KMS-11 (cell line): ENCODE measurements at regions not wholly inside any gene's neighbourhood (a gene's known extent, or its start where the extent isn't known, plus 50 kb on each side); places are given as distances from the start of the nearest gene placed in this dataset.

Experiments used
- H2AFZ ChIP-seq: fragments of 200-600 bp; sonication (generic); 2 replicates; pipeline ENCODE4 v1.6.1; 2016; ENCODE audit warnings: antibody characterized with exemption, mixed run types, low read depth
- H3K27ac ChIP-seq: fragments of 200-600 bp; sonication (generic); 2 replicates; pipeline ENCODE4 v1.6.1; 2016; ENCODE audit warnings: mild to moderate bottlenecking, mixed run types
- H3K27me3 ChIP-seq: fragments of 200-600 bp; sonication (generic); 2 replicates; pipeline ENCODE4 v1.6.1; 2017; ENCODE audit warnings: mild to moderate bottlenecking, low read depth, mixed run types, moderate library complexity; ENCODE audit not compliant: insufficient read depth
- H3K36me3 ChIP-seq: fragments of 200-600 bp; sonication (generic); 2 replicates; pipeline ENCODE4 v1.6.1; 2017; ENCODE audit warnings: mild to moderate bottlenecking, mixed run types; ENCODE audit not compliant: insufficient read depth
- H3K4me1 ChIP-seq: fragments of 200-600 bp; sonication (generic); 2 replicates; pipeline ENCODE4 v1.6.1; 2016; ENCODE audit warnings: mild to moderate bottlenecking, low read depth, mixed run types; ENCODE audit not compliant: poor library complexity, severe bottlenecking
- H3K4me2 ChIP-seq: fragments of 200-600 bp; sonication (generic); 2 replicates; pipeline ENCODE4 v1.7.0; 2016; ENCODE audit warnings: mild to moderate bottlenecking, mixed run types
- H3K4me3 ChIP-seq: fragments of 200-600 bp; sonication (generic); IDR thresholded peaks from 2 replicates; pipeline ENCODE4 v1.6.1; 2017; ENCODE audit warnings: low read depth, low read length, mixed read lengths; ENCODE audit not compliant: insufficient read depth
- H3K79me2 ChIP-seq: fragments of 200-600 bp; sonication (generic); 2 replicates; pipeline ENCODE4 v1.6.1; 2016; ENCODE audit warnings: low read depth, mixed run types; ENCODE audit not compliant: insufficient read depth
- H3K9ac ChIP-seq: fragments of 200-600 bp; sonication (generic); 2 replicates; pipeline ENCODE4 v1.6.1; 2016; ENCODE audit warnings: mild to moderate bottlenecking, mixed run types
- H4K20me1 ChIP-seq: fragments of 200-600 bp; sonication (generic); 2 replicates; pipeline ENCODE4 v1.6.1; 2016; ENCODE audit warnings: mild to moderate bottlenecking, mixed run types; ENCODE audit not compliant: insufficient read depth
- TF ChIP-seq, protein P1 (sequence below): fragments of 200-600 bp; sonication (generic); conservative IDR thresholded peaks from 2 replicates; pipeline ENCODE4 v1.6.1; 2017; ENCODE audit warnings: low read depth, mild to moderate bottlenecking, antibody characterized with exemption, low read length, moderate library complexity, mixed read lengths

DNA sequence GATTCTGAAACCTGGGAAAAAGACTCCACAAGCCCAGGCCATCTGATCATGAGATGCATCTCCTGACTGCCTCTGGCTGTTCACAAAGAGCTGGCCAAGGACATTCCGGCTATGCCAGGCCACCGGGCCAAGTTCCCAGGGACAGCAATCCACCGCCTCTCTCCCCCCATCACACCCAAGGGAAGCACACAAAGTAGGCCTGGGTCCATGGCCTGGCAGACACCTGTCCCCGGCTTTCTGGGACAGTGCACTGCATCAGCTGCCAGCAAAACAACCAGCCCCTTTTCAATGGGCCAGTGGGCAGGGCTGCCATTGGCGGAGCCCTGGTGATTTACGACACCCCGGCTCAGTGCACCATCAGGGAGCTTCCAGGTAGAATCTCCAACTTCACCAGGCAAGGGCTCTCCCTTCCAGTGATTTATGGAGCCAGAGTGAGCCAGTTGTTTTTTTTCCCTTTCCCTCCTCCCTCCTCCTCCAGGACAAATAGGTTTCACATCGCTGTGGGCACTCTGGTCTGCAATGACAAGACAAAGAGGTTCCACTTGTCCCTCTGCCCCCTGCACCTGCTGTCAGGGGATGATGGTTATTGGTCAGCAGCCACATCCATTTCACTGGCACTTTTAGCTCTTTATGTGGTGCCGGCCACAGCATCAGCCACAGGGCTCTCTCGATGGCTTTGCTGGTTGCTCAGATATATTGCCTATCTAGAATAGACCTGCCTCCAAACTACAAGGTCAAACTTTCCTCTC is 149.6 kb downstream of the SLC38A6 start:
- Histone ChIP-seq H3K4me2 (no peak overlapping the region), H3K79me2 (no peaks in the 10 kb centered on the region), H3K27ac (no peak overlapping the region), H3K36me3 (no peaks in the 10 kb centered on the region), H2AFZ (no peak overlapping the region), H3K4me3 (no peak overlapping the region), H3K4me1 (no peaks in the 10 kb centered on the region), H3K9ac (no peak overlapping the region), H3K27me3 (no peaks in the 10 kb centered on the region), H4K20me1 (no peaks in the 10 kb centered on the region)
- TF ChIP-seq, protein P1, sequence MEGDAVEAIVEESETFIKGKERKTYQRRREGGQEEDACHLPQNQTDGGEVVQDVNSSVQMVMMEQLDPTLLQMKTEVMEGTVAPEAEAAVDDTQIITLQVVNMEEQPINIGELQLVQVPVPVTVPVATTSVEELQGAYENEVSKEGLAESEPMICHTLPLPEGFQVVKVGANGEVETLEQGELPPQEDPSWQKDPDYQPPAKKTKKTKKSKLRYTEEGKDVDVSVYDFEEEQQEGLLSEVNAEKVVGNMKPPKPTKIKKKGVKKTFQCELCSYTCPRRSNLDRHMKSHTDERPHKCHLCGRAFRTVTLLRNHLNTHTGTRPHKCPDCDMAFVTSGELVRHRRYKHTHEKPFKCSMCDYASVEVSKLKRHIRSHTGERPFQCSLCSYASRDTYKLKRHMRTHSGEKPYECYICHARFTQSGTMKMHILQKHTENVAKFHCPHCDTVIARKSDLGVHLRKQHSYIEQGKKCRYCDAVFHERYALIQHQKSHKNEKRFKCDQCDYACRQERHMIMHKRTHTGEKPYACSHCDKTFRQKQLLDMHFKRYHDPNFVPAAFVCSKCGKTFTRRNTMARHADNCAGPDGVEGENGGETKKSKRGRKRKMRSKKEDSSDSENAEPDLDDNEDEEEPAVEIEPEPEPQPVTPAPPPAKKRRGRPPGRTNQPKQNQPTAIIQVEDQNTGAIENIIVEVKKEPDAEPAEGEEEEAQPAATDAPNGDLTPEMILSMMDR = no peak

DNA sequence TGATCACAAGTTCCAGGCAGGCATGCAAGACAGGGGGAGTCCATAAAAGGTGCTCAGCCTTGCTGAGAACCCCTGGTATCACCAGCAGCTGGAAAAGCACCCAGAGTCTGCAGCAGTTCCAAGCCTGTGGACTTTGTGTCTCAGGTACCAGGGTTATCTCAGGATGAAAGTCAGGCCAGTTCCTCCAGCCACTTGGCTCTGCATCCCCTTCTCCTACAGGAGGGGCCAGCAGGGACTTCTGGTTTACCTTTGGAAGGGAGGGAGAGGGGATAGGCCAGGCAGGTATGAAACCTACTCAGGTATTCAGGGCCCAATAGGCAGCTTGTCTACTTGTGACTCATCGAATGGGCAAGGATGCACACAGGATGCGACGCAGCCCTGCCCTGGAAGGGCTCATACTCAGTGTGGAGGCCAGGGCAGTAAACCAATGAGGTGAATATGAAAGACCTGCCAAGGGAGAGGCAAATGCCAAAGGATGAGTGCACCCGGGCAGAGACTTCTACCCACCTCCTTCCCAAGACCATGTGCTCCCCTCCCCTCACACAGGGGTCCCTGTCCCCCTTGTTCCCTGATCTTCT is 148.2 kb downstream of the SLC38A6 start:
- no peak overlapping the region for H3K4me3 ChIP-seq
- H2AFZ ChIP-seq = no peak overlapping the region
- H3K79me2 ChIP-seq = no peaks in the 10 kb centered on the region
- H3K27me3 ChIP-seq = no peaks in the 10 kb centered on the region
- TF ChIP-seq, protein P1 = no peak
- no peak overlapping the region for H3K27ac ChIP-seq
- H4K20me1 ChIP-seq = no peaks in the 10 kb centered on the region
- no peaks in the 10 kb centered on the region for H3K36me3 ChIP-seq
- no peak overlapping the region for H3K4me2 ChIP-seq
- H3K4me1 ChIP-seq = no peaks in the 10 kb centered on the region
- no peak overlapping the region for H3K9ac ChIP-seq

DNA sequence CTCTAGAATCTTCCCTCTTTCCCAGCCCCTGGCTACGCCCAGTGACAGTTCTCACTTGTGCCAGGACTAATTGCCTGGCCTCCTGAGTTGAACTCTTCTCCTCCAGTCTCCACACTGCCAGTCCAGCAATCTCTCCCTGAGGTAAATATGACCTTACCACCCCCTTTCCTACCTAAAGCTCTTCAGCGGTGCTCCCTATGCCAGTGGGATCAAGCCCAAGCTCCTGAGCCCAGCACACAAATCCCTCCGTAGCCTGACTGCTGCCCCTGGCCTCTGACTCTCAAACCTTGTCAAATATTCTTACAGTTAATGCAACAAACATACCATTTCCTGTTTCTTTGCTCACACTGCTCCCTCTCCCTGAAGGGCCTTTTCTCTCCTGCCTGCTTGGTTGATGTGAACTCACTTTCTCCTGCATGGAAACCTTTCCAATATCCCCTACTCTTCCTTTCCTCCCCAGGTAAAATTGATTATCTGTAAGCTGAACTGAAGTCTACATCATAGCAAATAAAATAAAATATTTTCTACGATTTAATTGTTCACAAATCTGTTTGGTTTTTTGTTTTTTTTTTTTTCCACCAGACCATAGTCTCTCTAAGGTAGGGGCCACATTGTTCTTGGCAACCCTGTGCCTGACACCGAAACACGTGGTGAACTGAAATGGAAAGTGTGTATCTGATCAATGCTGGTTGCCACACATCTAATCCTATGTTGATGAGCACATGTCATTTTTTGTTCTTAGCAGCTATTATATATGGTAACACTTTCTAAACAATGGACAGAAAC is 147.5 kb downstream of the SLC38A6 start:
- Histone ChIP-seq H3K27ac (no peak overlapping the region), H3K4me3 (no peak overlapping the region), H4K20me1 (no peaks in the 10 kb centered on the region), H3K27me3 (no peaks in the 10 kb centered on the region), H3K4me2 (no peak overlapping the region), H3K4me1 (no peaks in the 10 kb centered on the region), H2AFZ (no peak overlapping the region), H3K79me2 (no peaks in the 10 kb centered on the region), H3K36me3 (no peaks in the 10 kb centered on the region), H3K9ac (no peak overlapping the region)
- TF ChIP-seq, protein P1 = no peak

DNA sequence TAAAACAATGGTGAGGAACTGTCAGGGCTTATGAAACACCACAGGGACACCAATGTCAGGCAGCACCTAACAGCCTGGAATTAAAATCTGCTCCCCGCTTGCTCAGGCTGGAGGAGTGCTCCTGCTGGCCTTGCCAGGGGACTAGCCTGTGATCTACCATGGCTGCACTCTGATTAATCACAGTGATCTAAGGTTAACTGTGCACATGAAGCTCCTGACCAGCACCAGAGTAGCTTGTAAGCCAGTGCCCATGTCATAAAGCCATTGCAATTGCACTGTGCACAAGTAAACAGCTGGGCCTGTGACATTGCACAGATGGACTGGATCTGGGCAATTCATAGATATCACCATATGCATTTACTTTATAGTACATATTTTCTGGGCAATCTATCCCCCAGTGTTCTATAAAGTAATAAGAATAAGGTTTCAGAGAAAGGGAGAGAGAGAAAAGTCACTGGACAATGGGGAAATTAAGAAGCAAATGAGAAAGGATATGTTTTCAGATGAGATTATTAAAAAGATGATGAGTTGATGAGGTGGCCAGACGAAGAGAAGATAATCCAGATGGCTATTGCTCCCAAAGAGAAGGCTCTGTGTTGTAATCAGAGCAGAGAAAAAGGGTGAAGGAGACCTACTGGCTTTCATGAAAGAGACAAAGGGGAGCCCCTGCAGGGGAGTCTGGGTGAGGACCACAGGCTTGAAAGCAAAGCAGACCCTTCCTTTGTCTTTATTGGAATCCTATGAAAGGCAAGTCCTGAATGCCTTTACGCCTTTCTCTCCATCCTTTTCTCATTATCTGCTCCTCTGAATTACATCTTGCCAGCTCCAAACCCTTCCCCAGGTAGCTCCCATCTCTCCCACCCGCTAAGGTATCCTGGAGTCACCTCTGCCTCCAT is 145.8 kb downstream of the SLC38A6 start:
- no peaks in the 10 kb centered on the region for H3K36me3 ChIP-seq
- no peaks in the 10 kb centered on the region for H3K27me3 ChIP-seq
- no peaks in the 10 kb centered on the region for H3K79me2 ChIP-seq
- H3K4me2 ChIP-seq = no peak overlapping the region
- H3K4me1 ChIP-seq = no peaks in the 10 kb centered on the region
- H3K9ac ChIP-seq = no peak overlapping the region
- TF ChIP-seq, protein P1 = no peak
- H2AFZ ChIP-seq = no peak overlapping the region
- H3K27ac ChIP-seq = no peak overlapping the region
- H4K20me1 ChIP-seq = no peaks in the 10 kb centered on the region
- H3K4me3 ChIP-seq = no peak overlapping the region
